ENCODE measurements at regions not wholly inside any gene's neighbourhood (a gene's known extent, or its start where the extent isn't known, plus 50 kb on each side); places are given as distances from the start of the nearest gene placed in this dataset.
A peak's percentile ranks its signal among the peaks of the same experiment; 100 is the strongest.

- FAIRE-seq (no peak), ATAC-seq (peak; percentile 68 to 78; a peak in 4 of 6 replicates), DNase-seq (ENCODE audit: low read depth in 1 of 2, low spot score in 1 of 2) (no peak)
- ChIA-PET CTCF (interaction anchor here (0.7 to 1.1 kb wide), 2 partner anchors 14 to 51 kb away, joined by 3 read pairs; no protein-coding TSS in a partner anchor), POLR2A (no interaction called here)
- no peak overlapping the region for H3K4me3 ChIP-seq
- 13% methylated on average over 3 of the region's 3 CpGs for WGBS (ENCODE audit: missing lambda C conversion rate)
- no peaks in the 10 kb centered on the region for H3K9me3 ChIP-seq
- no peaks in the 10 kb centered on the region for H3K4me1 ChIP-seq
- H3K4me2 ChIP-seq = no peak overlapping the region
- H3K27ac ChIP-seq = no peak overlapping the region
- TF ChIP-seq PBX3 (IDR thresholded peaks at IDR 0.05) = no peak
These were observed 163.8 kb upstream of the GALNT5 start for GRCh38 chr2:157093666-157094065.

GRCh38 chr2:157105372-157105771 is 152.1 kb upstream of the GALNT5 start:
- Histone ChIP-seq H3K4me3 (no peak overlapping the region), H3K9me3 (no peaks in the 10 kb centered on the region), H3K27ac (no peak overlapping the region), H3K4me1 (0 out of 3 replicates have a peak, but pooled peaks cover 2% of the 10 kb centered on the region), H3K4me2 (no peak overlapping the region)
- DNase-seq (ENCODE audit: low read depth in 1 of 2, low spot score in 1 of 2) = no peak
- ATAC-seq = no peak
- TF ChIP-seq POLR2AphosphoS2 (conservative IDR thresholded peaks at IDR 0.05; ENCODE audit: low read length) (no peak), CEBPB (IDR thresholded peaks at IDR 0.05) (0 out of 4 replicates have a peak, but pooled peaks of 1 of the 2 experiments have one; percentile 18), HES2 (IDR thresholded peaks at IDR 0.05) (no peak), JUN (IDR thresholded peaks at IDR 0.05) (no peak)
- FAIRE-seq = no peak
- CTCF ChIA-PET = no interaction called here
- POLR2A ChIA-PET = no interaction called here
- WGBS (ENCODE audit: missing lambda C conversion rate) = 82% methylated on average over 1 of the region's 1 CpG

- no peak for FAIRE-seq
- H3K9me3 ChIP-seq = no peaks in the 10 kb centered on the region
- no peak overlapping the region for H3K4me2 ChIP-seq
- POLR2A ChIA-PET = no interaction called here
- no peak overlapping the region for H3K27ac ChIP-seq
- DNase-seq (ENCODE audit: low read depth in 1 of 2, low spot score in 1 of 2) = no peak
- 95% methylated on average over 1 of the region's 1 CpG for WGBS (ENCODE audit: missing lambda C conversion rate)
- TF ChIP-seq CEBPB (IDR thresholded peaks at IDR 0.05) (no peak), FOSB (CRISPR knock-in tag; IDR thresholded peaks at IDR 0.05) (no peak)
- CTCF ChIA-PET = interaction anchor here (1.1 kb wide), 1 partner anchor 14 kb away, joined by 3 read pairs; no protein-coding TSS in a partner anchor
- no peak overlapping the region for H3K4me3 ChIP-seq
- ATAC-seq = no peak
- H3K4me1 ChIP-seq = 0 out of 3 replicates have a peak, but pooled peaks cover 2% of the 10 kb centered on the region
These were observed 150.6 kb upstream of the GALNT5 start for GRCh38 chr2:157106950-157107349.

- 50% methylated on average over 1 of the region's 1 CpG for WGBS (ENCODE audit: missing lambda C conversion rate)
- H3K27ac ChIP-seq = no peak overlapping the region
- TF ChIP-seq RNF2 (IDR thresholded peaks at IDR 0.05; ENCODE audit: borderline replicate concordance, low read depth) (no peak), E2F6 (IDR thresholded peaks at IDR 0.05; ENCODE audit: borderline replicate concordance, low read depth) (no peak), HDAC2 (IDR thresholded peaks at IDR 0.05) (no peak), HOXB13 (CRISPR knock-in tag; IDR thresholded peaks at IDR 0.05; ENCODE audit: low read depth) (no peak), JUN (IDR thresholded peaks at IDR 0.05) (no peak), NFE2L2 (conservative IDR thresholded peaks at IDR 0.05; ENCODE audit: low read length) (no peak), MAZ (IDR thresholded peaks at IDR 0.05; ENCODE audit: borderline replicate concordance, low read depth, low read length) (no peak), RCOR1 (IDR thresholded peaks at IDR 0.05; ENCODE audit: low read depth, low read length) (no peak), EHMT2 (IDR thresholded peaks at IDR 0.05; ENCODE audit: low read depth) (no peak), PHF8 (IDR thresholded peaks at IDR 0.05; ENCODE audit: borderline replicate concordance, low read depth) (no peak), FOXS1 (CRISPR knock-in tag; IDR thresholded peaks at IDR 0.05) (no peak), POLR2A (IDR thresholded peaks at IDR 0.05; ENCODE audit: low read length) (no peak), HOXB5 (CRISPR knock-in tag; IDR thresholded peaks at IDR 0.05) (no peak), FOSL2 (IDR thresholded peaks at IDR 0.05) (no peak), FOSL2 (CRISPR knock-in tag; IDR thresholded peaks at IDR 0.05) (no peak)
- DNase-seq (ENCODE audit: low read depth in 1 of 2, low spot score in 1 of 2) (no peak), FAIRE-seq (no peak), ATAC-seq (no peak)
- ChIA-PET CTCF (interaction anchor here (1.1 kb wide), 1 partner anchor 14 kb away, joined by 3 read pairs; no protein-coding TSS in a partner anchor), POLR2A (no interaction called here)
- H3K4me3 ChIP-seq = no peak overlapping the region
- 0 out of 3 replicates have a peak, but pooled peaks cover 2% of the 10 kb centered on the region for H3K4me1 ChIP-seq
- no peaks in the 10 kb centered on the region for H3K9me3 ChIP-seq
- H3K4me2 ChIP-seq = no peak overlapping the region
These were observed 150.0 kb upstream of the GALNT5 start for GRCh38 chr2:157107460-157107859.

Data from A549 (cell line).